COR-L47 (cell line): ENCODE measurements at regions not wholly inside any gene's neighbourhood (a gene's known extent, or its start where the extent isn't known, plus 50 kb on each side); places are given as distances from the start of the nearest gene placed in this dataset.
"Not testable (repeated sequence)": the region's sequence is repeated elsewhere in the genome, so short reads cannot be mapped to it uniquely, and the experiment has no call there.

Experiments used
- DNase-seq: peaks from one replicate; lab custom pipeline; 2025; lab: John Stamatoyannopoulos, UW

DNA sequence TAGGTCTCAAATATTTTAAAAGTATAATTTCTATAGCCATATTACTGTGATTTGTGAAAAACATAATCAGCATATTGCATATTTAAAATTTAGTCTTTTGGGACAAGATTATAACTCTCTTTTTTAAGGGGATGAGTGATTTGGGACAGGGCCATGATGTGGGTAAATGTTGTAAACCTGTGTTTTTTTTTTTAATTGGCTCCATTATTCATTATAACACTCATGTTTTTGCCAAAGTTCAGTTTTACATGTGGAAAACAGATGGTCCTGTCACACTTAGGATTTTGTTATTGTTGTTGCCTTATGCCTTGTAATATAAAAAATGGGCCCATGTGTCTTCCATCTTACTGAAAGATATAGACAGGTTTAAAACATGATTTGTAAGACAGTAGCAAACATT is 1413.5 kb upstream of the RAG2 start:
- DNase-seq = no peak

DNA sequence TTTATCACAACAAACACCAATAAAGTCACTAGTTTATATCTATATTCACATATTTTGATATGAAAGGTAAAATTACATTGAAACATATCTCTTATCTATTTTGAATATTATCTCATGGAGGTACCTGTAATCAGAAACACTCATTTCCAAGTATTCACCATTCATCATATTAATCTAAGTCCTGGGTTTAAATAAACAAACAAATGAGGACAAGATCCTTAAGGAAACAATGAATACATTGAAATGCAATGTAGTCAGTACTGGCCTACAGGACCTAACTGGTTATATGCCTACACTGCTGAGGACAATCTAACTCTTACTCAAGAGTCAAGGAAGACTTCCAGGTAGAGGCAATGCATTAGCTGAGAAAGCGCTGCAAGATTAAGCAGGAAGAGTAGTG is 1411.9 kb upstream of the RAG2 start:
- no peak for DNase-seq

DNA sequence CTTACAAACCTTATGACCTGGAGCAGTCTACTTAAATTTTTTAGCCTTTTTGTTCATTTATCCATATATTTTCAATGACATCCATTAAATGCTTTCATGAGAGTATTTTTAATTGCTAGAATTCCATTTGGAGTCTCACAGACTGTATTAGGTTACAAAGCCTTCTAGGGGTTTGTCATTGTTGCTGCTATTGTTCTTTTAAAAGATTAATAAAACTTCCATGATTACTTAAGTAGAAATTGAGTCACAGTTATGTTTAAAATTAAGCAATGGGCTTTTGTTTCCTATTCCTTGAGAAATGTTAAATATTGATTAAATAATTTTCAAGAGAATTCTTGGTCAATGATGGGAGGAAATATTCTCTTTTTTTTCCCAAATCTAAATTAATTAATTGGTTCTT is 1408.4 kb upstream of the RAG2 start:
- DNase-seq = no peak

DNA sequence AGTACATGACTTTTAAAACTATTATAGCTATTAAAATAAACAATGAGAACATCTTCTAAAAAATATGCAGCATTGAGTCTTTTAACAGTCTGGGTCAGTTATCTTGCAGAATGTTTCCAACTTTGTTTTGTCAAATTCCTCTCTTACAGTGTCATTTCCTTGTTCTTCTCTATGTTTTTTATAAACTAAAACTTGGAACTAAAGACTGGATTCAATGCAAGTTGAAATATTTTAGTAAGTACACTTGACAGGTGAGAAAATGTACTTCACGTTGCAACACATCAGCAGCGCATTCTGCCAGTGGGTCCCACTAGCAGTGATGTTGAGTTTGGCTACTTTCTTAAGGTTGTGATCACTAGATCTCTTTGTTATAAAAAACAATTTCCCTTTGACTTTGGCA is 1407.6 kb upstream of the RAG2 start:
- DNase-seq = no peak

DNA sequence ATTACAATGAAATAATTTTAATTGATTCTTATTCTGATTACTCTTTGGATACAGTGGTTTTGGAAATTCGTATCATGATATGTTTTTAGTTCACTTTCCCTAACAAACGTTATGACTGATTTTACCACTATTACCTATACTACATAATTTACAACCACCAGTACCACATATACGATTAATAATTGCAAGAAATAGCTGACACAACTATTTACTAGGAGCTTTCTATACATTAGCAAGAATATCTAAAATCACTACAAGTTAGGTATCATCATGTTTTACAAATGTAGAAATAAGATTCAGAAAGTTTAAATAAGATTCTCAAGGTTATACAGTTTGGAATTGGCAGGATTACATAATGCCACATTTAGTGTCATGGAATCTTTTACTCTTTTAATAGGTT is 1401.1 kb upstream of the RAG2 start:
- no peak for DNase-seq

DNA sequence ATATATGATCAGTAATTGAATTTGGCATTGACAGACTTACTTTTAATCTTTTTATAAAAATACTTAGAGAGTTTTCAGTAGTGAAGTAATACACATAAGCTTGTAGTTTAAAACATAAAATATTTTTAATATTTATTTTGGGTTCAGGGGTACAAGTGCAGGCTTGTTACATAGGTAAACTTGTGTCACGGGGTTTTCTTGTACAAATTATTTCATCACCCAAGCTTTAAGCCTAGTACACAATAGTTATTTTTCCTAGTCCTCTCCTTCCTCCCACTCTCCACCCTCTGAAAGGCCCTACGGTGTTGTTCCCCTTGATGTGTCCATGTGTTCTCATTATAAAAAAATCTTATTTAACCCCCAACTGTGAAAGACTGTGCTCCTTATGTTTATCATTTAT is 1397.8 kb upstream of the RAG2 start:
- DNase-seq = no peak

DNA sequence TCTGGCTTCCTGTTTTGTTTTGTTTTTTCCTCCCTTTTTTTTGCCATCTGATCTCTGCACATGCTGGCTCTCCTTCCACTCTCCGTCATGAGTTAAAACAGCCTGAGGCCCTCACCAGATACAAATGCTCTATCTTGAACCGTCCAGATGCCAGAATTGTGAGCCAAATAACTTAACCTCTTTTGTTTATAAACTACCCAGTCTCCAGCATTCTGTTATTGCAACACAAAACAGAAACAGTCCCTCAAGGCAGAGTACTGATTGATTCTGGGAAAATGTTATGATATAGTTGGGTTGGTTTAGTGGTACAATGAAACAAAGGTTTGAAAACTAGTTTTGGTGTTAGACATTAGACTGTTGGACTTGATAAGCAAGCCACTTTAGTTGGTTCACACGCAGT is 1390.0 kb upstream of the RAG2 start:
- no peak for DNase-seq

DNA sequence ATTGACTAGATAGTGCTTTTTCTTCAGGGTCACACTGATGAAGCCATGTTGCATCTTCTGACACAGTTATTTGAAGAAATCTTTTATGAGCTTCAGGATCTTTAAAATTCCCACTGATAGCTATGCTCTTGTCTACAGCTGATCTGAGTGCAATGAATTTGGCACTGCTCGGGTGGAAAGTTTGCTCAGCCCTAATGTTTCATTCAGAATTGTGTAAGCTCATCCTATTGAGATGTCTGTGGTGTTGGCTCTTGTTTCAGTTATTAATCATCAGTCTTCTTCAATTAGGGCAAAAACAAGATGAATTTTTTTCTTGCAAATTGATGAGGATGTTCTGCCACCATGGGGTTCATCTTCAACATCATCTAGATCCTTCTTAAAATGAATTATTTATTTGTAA is 1387.0 kb upstream of the RAG2 start:
- no peak for DNase-seq

DNA sequence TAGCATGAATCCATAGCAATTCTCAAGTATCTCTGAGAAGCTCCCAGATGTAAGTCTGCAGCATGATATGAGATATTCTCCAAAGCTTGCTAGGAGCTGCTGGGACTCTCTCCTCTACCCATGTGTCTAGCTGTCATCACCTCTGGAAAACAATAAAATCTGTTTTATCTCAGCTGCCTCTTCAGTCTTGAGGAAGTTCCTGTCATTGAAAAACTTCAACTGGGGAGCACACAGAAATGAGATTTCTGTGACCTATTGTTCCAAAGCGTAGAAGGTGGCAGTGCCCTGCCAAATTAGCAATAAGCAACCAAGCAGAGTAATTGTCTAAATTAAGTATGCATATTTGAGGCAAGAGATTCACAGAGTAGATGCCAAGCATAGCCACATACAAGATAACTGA is 1380.6 kb upstream of the RAG2 start:
- DNase-seq = no peak

DNA sequence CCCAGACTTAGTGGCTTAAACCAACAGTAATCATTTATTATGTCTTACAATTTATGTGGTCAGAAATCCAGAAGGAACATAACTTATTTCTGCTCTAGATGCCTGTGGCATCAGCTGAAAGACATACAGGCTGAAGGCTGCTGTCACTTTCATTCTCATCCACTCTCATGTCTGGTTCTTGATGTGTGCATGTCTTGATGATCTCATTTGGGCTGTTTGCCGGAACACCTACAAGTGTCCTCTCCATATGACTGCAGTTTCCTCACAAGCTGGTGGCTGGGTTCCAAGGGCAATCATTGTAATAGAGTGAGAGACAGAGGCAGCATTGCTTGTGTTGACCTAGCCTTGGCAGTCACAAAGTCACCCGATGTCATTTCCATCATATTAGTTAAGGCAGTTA is 1375.9 kb upstream of the RAG2 start:
- no peak for DNase-seq

DNA sequence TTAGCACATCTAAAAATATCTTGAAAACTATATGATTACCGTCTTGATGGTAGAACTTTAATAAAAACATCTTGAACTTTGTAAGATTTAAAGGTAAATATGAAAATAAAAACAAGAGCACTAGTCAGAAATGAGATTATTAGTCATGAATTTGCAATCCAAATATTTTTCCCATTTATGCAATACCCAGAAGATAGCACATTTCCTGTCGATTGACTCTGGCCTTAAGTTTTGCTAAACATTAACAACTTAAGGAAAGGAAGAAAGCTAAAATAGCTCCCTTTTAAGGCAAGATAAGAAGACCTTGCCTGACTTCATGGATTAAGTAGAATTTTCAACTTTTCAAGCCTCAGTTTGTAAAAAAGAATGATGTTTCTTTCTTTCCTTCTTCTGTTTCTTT is 1374.7 kb upstream of the RAG2 start:
- no peak for DNase-seq

DNA sequence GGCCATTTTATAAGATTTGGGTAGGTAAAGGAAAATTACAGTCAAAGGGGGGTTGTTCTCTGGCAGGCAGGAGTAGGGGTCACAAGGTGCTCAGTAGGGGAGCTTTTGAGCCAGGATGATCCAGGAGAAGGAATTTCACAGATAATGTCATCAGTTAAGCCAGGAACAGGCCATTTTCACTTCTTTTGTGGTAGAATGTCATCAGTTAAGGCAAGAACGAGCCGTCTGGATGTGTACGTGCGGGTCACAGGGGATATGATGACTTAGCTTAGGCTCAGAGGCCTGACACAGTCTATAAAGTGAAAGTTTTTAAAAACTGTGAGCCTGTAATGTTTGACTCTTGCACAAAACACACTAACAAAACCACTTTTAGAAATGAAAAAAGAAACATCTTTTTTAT is 1371.3 kb upstream of the RAG2 start:
- not testable (repeated sequence) for DNase-seq

DNA sequence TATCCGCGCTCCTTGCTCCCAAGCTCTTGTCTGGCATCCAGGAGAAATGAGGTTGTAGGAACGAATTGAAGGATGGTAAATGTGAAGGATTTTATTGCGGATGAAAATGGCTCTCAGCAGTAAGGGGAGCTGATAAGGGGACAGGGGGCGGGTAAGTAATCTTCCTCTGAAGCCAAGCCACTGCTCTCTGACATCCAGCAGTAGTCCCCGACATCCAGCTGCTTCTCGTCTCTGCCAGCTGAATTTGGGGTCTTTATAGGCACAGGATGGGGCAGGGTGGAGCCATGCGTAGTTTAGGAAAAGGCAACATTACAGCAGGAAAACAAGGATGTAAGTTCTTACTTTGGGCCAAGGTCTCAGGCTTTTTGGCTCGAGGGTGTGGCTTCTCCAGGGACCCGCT is 1370.1 kb upstream of the RAG2 start:
- DNase-seq = no peak

DNA sequence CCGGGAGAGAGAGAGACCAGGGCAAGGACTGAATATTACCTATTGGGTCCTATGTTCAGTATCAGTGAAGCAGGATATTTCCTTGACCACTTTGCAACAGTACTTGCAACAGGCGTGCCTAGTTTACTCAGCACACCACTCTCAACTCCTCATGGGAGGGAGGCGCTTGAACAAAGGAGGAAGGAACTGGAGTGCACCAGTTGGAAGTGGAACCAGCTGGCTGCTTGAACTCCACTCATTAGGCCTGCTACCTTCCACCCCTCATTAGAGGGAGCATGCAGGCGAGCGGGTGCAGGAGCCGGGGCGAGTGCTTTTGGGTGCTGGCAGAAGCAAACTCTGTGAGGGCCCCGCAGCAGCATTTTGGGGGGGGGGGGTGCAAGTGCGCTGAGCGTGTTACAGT is 1369.6 kb upstream of the RAG2 start:
- DNase-seq = no peak

DNA sequence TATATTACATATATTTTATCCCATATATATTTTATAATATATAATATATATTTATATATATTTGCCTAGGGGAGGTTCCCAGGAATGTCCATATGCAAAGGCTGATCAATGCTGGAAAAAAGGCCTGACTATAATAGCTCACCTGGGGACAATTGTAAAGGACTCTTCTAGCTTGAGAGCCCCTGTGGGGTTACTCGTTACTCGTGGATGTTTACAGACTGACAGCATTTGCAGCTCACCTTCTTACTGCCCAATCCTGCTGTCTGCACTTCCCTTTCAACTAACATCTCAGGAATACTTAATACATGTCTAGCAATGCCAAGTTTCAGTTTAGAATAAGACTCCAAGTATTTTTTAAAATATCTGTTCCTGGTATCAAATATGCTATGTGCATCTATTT is 1365.4 kb upstream of the RAG2 start:
- no peak for DNase-seq

DNA sequence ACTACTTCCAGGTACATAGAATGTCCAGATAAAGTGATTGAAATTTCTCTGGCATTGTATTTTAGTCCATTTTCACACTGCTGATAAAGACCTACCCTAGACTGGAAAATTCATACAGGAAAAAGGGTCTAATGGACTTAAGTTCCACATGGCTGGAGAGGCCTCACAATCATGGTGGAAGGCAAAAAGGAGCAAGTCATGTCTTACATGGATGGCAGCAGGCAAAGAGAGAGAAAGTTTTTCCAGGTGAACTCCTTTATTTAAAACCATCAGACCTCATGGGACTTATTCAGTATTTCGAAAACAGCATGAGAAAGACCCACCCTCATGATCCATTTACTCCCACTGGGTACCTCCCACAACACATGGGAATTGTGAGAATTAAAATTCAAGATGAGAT is 1359.7 kb upstream of the RAG2 start:
- no peak for DNase-seq

DNA sequence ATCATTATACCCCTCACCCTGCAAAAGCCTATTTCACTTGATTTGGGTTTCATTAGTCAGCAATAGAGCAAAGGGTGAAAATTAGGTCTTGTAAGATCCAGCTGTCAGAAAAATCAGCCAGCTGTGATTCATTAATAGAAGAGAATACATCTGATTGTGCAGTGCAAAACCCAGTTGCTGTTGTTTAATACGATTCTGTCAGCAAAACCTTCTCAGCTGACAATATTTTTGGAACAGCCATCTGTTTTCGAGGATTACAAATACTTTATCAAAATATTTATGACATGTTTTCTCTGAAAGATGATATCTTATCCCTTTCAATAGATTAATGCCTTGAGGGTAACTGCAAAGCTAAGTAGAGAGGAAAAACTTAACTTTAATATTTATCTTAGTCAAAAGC is 1354.0 kb upstream of the RAG2 start:
- DNase-seq = no peak

DNA sequence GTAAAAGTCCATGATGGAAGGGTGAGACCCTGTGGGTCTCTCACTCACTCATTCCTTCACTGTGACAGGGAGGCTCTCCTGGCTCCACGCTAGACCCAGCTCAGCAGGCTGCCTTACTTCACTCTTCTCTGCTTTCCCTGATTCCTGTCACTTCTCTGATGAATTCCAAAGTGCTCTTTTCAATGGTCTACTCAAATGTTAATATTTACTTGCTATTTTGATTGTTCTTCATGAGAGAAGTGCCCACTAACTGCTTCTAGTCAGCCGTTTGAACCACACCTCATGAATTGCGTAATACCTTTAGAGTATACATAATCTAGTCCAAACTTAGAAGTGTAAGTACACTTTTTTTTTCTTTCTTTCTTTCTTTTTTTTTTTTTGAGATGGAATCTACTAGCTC is 1350.2 kb upstream of the RAG2 start:
- no peak for DNase-seq

DNA sequence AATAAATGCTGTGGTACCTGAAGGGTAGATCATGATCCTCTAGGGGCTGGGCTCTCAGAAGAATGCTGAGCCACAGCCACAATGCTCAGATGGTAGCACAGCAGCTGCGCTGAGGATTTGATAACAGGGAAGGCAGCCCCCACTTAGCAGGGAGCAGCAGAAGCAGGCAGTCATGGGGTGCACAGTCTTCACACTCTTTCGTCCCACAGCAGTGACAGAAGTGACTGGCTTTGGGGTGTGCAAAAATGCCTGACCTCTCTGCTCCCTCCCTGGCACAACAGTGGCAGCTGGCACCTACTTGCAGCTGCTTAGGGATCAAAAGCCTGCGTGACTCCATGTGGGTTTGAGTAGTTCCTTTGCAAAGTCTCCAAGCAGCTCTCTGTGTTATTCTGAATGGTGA is 1349.8 kb upstream of the RAG2 start:
- no peak for DNase-seq

DNA sequence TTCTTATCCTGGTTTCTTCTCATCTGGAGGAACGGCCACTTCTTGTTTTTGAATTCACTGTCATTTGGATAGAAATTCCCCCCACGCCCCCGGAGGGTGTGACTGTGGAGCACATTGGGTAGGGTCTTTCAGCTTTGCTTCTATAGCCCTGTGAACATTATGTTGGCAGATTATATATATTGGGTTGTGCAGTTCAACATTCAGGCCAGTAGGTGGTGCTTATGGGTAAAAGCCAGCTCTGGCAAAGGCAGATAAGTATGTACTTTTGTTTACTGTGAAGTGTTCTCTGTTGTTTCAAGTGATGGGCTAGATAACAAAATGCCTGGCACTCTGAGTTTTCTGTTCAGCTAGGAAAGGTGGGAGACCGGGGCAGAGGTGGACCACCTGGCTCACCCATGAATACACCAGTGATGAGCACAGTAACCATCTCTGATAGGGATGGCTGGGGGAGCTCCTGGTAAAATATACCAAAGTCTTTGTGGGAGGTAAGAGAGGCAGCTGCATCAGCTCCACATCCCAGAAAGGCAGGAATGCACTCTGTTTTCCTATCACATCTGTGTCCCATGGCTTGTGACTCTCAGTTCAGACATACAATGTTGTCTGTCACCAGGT is 1348.2 kb upstream of the RAG2 start:
- peak; percentile 19 for DNase-seq

DNA sequence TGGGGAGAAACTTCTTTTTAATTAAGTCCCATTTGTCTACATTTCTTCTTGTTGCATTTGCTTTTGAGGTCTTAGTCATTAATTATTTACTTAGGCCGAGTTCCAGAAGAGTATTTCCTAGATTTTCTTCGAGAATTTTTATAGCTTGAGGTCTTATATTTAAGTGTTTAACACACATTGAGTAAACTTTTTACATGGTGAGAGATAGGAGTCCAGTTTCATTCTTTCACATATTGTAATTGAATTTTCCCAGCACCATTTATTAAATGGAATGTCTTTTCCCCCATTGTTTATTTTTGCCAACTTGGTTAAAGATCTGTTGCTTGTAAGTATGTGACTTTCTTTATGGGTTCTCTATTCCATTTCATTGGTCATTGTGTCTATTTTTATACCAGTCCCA is 1344.0 kb upstream of the RAG2 start:
- DNase-seq = no peak

DNA sequence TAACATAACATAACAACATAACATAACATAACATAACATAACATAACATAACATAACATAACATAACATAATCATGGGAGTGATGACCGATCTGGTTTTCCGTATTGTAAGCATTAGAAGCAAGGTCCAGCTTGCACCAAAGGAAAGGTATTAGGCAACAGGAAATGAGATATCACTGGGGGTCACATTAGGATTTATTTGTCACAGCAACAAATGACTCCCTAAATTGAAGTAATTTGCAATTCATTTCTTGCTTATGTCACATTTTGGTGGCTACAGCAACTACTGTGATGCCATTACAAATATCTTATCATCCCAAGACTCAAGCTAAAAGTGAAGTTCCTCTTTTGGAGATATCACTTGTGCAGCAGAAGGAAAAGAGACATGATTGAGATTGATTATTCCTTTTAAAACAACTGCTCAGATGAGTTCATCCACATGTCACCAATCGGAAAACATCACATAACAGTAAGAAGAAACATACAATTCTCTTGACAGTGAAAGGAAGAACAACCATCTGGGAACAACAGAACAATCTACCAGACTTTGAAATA is 1331.1 kb upstream of the RAG2 start:
- no peak for DNase-seq

DNA sequence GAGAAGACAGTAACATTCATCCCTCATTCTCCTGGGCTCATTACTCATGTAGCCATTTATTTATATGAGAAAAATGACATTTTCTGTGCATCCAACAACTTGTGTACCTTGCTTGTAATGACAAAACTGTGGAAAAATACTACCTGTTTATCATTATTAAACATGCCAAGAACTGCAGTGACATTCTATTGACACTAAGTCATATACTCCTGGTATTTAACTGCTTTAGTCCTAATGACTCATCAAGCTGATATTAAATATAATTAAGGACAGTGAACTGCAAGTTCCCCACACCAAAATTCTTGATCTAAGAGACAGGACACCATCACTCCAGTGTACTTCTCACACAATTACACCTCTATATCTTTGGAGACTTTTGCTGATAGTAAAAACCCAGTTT is 1328.7 kb upstream of the RAG2 start:
- DNase-seq = no peak

DNA sequence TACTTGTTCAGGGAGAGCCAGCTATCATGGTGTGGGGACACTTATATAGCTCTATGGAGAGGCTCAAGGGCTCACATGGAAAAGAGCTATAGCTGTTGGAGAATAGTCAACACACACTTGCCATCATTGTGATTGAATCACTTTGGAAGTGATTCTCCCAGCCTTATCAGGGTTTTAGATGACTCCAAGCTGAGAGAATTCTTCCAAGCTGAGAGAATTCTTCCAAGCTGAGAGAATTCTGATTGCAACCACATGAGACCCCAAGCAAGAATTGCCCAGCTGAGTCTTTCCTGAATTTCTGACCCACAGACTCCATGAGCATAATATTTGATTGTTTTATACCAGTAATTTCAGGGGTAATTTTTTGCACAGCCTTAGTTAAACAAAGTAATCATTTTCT is 1318.3 kb upstream of the RAG2 start:
- no peak for DNase-seq

DNA sequence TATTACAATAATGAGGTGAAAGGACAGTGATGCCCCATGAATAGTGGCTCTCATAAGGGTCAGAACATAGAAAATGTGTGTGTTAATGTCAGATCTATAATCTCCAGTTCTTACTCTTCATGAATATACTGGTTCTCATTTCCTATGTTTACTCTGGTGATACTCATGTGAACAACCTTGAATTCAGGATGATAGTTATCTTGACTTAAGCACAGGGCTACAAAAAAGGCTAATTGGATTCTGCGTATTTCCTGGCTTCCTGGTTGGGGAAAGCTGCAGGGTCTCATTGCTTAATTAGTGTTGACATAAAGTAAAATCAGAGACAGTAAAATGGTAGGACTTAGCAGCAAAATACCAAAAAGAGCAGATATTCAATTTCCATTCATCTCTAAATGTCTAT is 1316.8 kb upstream of the RAG2 start:
- DNase-seq = no peak
